ENCODE measurements at regions not wholly inside any gene's neighbourhood (a gene's known extent, or its start where the extent isn't known, plus 50 kb on each side); places are given as distances from the start of the nearest gene placed in this dataset.

GRCh38 chr9:82108941-82109340 lies 120.4 kb downstream of the SPATA31D1 start:
- Histone ChIP-seq H3K36me3 (no peaks in the 10 kb centered on the region), H3K27me3 (no peaks in the 10 kb centered on the region), H3K4me3 (no peak overlapping the region), H3K9me3 (no peaks in the 10 kb centered on the region)
- DNase-seq = no peak

- Histone ChIP-seq H3K36me3 (no peaks in the 10 kb centered on the region), H3K27me3 (no peaks in the 10 kb centered on the region), H3K9me3 (no peaks in the 10 kb centered on the region), H3K4me3 (no peak overlapping the region)
- no peak for DNase-seq
Observed at GRCh38 chr9:82109626-82110025, 121.1 kb downstream of the SPATA31D1 start.

GRCh38 chr9:82110881-82111280 lies 122.3 kb downstream of the SPATA31D1 start:
- H3K36me3 ChIP-seq = no peaks in the 10 kb centered on the region
- H3K4me3 ChIP-seq = no peak overlapping the region
- H3K9me3 ChIP-seq = no peaks in the 10 kb centered on the region
- no peaks in the 10 kb centered on the region for H3K27me3 ChIP-seq
- no peak for DNase-seq

- Histone ChIP-seq H3K36me3 (no peaks in the 10 kb centered on the region), H3K4me3 (no peak overlapping the region), H3K9me3 (no peaks in the 10 kb centered on the region), H3K27me3 (no peaks in the 10 kb centered on the region)
- no peak for DNase-seq
Observed at GRCh38 chr9:82115331-82115730, 126.8 kb downstream of the SPATA31D1 start.

GRCh38 chr9:82115900-82116299 lies 127.3 kb downstream of the SPATA31D1 start:
- no peaks in the 10 kb centered on the region for H3K27me3 ChIP-seq
- H3K4me3 ChIP-seq = no peak overlapping the region
- no peaks in the 10 kb centered on the region for H3K9me3 ChIP-seq
- H3K36me3 ChIP-seq = no peaks in the 10 kb centered on the region
- DNase-seq = no peak

- Histone ChIP-seq H3K4me3 (no peak overlapping the region), H3K36me3 (no peaks in the 10 kb centered on the region), H3K27me3 (no peaks in the 10 kb centered on the region), H3K9me3 (no peaks in the 10 kb centered on the region)
- DNase-seq = no peak
Observed at GRCh38 chr9:82116556-82116955, 128.0 kb downstream of the SPATA31D1 start.

- H3K27me3 ChIP-seq = no peaks in the 10 kb centered on the region
- DNase-seq = no peak
- H3K4me3 ChIP-seq = no peak overlapping the region
- no peaks in the 10 kb centered on the region for H3K36me3 ChIP-seq
- H3K9me3 ChIP-seq = no peaks in the 10 kb centered on the region
Observed at GRCh38 chr9:82117026-82117811, 128.6 kb downstream of the SPATA31D1 start.

- Histone ChIP-seq H3K36me3 (no peaks in the 10 kb centered on the region), H3K27me3 (no peaks in the 10 kb centered on the region), H3K4me3 (no peak overlapping the region), H3K9me3 (no peaks in the 10 kb centered on the region)
- DNase-seq = no peak
Observed at GRCh38 chr9:82122731-82123130, 134.2 kb downstream of the SPATA31D1 start.

GRCh38 chr9:82124090-82124489 lies 135.5 kb downstream of the SPATA31D1 start:
- Histone ChIP-seq H3K4me3 (no peak overlapping the region), H3K36me3 (no peaks in the 10 kb centered on the region), H3K9me3 (no peaks in the 10 kb centered on the region), H3K27me3 (no peaks in the 10 kb centered on the region)
- peak; percentile 14 for DNase-seq

GRCh38 chr9:82126256-82126655 lies 137.7 kb downstream of the SPATA31D1 start:
- Histone ChIP-seq H3K27me3 (no peaks in the 10 kb centered on the region), H3K36me3 (no peaks in the 10 kb centered on the region), H3K4me3 (no peak overlapping the region), H3K9me3 (no peaks in the 10 kb centered on the region)
- no peak for DNase-seq

- no peaks in the 10 kb centered on the region for H3K27me3 ChIP-seq
- no peak for DNase-seq
- no peaks in the 10 kb centered on the region for H3K9me3 ChIP-seq
- no peaks in the 10 kb centered on the region for H3K36me3 ChIP-seq
- no peak overlapping the region for H3K4me3 ChIP-seq
Observed at GRCh38 chr9:82127465-82127864, 138.9 kb downstream of the SPATA31D1 start.

GRCh38 chr9:82128011-82128696 lies 139.6 kb downstream of the SPATA31D1 start:
- no peaks in the 10 kb centered on the region for H3K36me3 ChIP-seq
- H3K4me3 ChIP-seq = no peak overlapping the region
- no peaks in the 10 kb centered on the region for H3K9me3 ChIP-seq
- H3K27me3 ChIP-seq = no peaks in the 10 kb centered on the region
- DNase-seq = no peak

GRCh38 chr9:82129708-82130107 lies 141.1 kb downstream of the SPATA31D1 start:
- DNase-seq = no peak
- Histone ChIP-seq H3K4me3 (no peak overlapping the region), H3K9me3 (no peaks in the 10 kb centered on the region), H3K36me3 (no peaks in the 10 kb centered on the region), H3K27me3 (no peaks in the 10 kb centered on the region)

GRCh38 chr9:82130331-82131042 lies 141.9 kb downstream of the SPATA31D1 start:
- Histone ChIP-seq H3K36me3 (no peaks in the 10 kb centered on the region), H3K4me3 (no peak overlapping the region), H3K27me3 (no peaks in the 10 kb centered on the region), H3K9me3 (no peaks in the 10 kb centered on the region)
- DNase-seq = no peak

GRCh38 chr9:82131072-82131471 lies 142.5 kb downstream of the SPATA31D1 start:
- DNase-seq = no peak
- H3K27me3 ChIP-seq = no peaks in the 10 kb centered on the region
- H3K9me3 ChIP-seq = no peaks in the 10 kb centered on the region
- H3K36me3 ChIP-seq = no peaks in the 10 kb centered on the region
- H3K4me3 ChIP-seq = no peak overlapping the region

- DNase-seq = no peak
- Histone ChIP-seq H3K27me3 (no peaks in the 10 kb centered on the region), H3K9me3 (no peaks in the 10 kb centered on the region), H3K4me3 (no peak overlapping the region), H3K36me3 (no peaks in the 10 kb centered on the region)
Observed at GRCh38 chr9:82132024-82132423, 143.5 kb downstream of the SPATA31D1 start.

GRCh38 chr9:82134010-82134409 lies 145.4 kb downstream of the SPATA31D1 start:
- Histone ChIP-seq H3K4me3 (no peak overlapping the region), H3K27me3 (no peaks in the 10 kb centered on the region), H3K36me3 (no peaks in the 10 kb centered on the region), H3K9me3 (no peaks in the 10 kb centered on the region)
- no peak for DNase-seq
